ENCODE measurements at regions not wholly inside any gene's neighbourhood (a gene's known extent, or its start where the extent isn't known, plus 50 kb on each side); places are given as distances from the start of the nearest gene placed in this dataset.

GRCh38 chr5:34516686-34517085 is 139.4 kb upstream of the RAI14 start:
- TF ChIP-seq SUZ12 (IDR thresholded peaks at IDR 0.05; ENCODE audit: extremely low read depth, insufficient read depth, insufficient read length) (no peak), ZNF274 (IDR thresholded peaks at IDR 0.05; ENCODE audit: low read depth, low read length) (no peak)

Data from NT2/D1 (cell line).